Brain microvascular endothelial cell (primary cell): ENCODE measurements at regions not wholly inside any gene's neighbourhood (a gene's known extent, or its start where the extent isn't known, plus 50 kb on each side); places are given as distances from the start of the nearest gene placed in this dataset.

Source experiments
- DNase-seq: peaks from one replicate; pipeline ENCODE4 v3.0.0-alpha.2; 2020
- H3K27ac ChIP-seq: fragments of 250-450 bp; sonication (Bioruptor Pico); 2 replicates; pipeline ENCODE4 v1.5.1; 2020; ENCODE audit warnings: mild to moderate bottlenecking, moderate library complexity
- H3K27me3 ChIP-seq: fragments of 250-450 bp; sonication (Bioruptor Pico); replicated peaks from 2 replicates; pipeline ENCODE4 v1.5.1; 2020; ENCODE audit warnings: mild to moderate bottlenecking
- H3K36me3 ChIP-seq: fragments of 250-450 bp; sonication (Bioruptor Pico); replicated peaks from 2 replicates; pipeline ENCODE4 v1.5.1; 2020; ENCODE audit warnings: mild to moderate bottlenecking
- H3K4me3 ChIP-seq: 2 replicates; pipeline ENCODE4 v1.5.1; 2011; ENCODE audit warnings: low read depth, mild to moderate bottlenecking, control low read depth, low read length, moderate library complexity
- in situ Hi-C: cut with HindIII; loops from 2 replicates; pipeline ENCODE4 v1.10.0; 2017; ENCODE audit warnings: low sequenced_read_pairs, low pct_ligation_motif_present
- TF ChIP-seq, protein P1 (sequence below): IDR thresholded peaks from 2 replicates; pipeline ENCODE4 v1.5.1; 2011; ENCODE audit warnings: low read depth, mild to moderate bottlenecking, moderate library complexity, low read length, control low read depth, inconsistent platforms; ENCODE audit errors: missing control alignments

DNA sequence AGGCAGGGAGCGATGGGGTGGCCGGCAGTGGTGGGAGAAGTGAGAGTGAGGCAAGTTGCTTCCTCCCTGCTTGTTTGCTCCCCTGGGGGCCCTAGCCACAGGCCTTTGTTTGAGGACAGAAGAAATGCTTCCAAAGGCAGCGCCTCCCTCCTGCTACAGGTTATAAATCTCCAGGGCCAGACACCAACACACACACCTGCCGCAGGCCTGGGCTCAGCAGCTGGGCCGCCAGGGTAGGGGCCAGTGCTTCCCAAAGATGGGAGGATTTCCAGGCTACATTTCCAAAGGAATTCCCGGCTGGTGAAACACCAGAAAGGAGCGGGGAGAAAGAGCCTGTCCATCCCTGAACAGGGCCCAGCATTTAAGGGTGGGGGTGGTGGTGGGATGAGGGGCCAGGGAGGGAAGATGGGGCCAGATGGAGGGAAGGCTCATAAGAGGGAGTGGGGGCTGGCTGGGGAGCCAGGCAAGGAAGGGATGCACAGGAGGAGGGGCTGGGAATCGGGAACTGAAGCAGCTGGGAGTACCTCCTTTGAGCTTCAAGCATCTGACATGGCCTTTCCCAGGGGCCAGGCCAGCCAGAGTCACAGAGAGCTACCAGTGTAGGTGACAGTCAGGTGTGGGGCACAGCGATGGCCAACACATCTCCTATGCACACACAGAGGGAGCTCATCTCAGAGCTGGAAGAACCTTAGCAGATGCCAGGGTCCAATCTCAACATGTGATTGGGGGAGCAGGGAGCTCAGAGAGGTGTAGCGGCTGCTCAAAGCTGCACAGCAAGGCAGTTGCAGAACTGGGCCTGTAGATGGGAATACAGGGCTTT is 143.9 kb downstream of the PJA1 start:
- no peak overlapping the region for H3K27ac ChIP-seq
- in situ Hi-C loops = no loop called here
- TF ChIP-seq, protein P1, sequence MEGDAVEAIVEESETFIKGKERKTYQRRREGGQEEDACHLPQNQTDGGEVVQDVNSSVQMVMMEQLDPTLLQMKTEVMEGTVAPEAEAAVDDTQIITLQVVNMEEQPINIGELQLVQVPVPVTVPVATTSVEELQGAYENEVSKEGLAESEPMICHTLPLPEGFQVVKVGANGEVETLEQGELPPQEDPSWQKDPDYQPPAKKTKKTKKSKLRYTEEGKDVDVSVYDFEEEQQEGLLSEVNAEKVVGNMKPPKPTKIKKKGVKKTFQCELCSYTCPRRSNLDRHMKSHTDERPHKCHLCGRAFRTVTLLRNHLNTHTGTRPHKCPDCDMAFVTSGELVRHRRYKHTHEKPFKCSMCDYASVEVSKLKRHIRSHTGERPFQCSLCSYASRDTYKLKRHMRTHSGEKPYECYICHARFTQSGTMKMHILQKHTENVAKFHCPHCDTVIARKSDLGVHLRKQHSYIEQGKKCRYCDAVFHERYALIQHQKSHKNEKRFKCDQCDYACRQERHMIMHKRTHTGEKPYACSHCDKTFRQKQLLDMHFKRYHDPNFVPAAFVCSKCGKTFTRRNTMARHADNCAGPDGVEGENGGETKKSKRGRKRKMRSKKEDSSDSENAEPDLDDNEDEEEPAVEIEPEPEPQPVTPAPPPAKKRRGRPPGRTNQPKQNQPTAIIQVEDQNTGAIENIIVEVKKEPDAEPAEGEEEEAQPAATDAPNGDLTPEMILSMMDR = no peak
- H3K27me3 ChIP-seq = no peaks in the 10 kb centered on the region
- no peak for DNase-seq
- H3K4me3 ChIP-seq = no peak overlapping the region
- H3K36me3 ChIP-seq = no peaks in the 10 kb centered on the region

DNA sequence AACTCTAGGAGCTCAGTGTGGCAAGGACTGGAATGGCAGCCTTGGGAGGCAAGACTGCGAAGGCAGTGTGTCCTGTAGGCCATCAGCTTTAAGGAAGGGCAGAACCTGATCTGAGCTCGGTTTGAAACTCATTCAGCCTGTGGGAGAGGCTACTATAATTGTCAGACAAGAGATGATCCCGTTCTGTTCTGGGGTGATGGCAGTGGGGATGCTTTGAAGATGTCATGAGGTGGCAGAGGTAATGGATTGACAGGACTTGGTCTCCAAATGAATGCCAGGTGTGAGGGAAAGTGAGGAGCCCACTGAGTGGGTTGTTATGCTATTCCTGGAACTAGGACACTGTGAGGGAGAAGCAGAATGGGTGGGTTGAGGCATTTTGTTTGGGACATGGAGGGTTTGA is 144.9 kb downstream of the PJA1 start:
- Histone ChIP-seq H3K27ac (no peak overlapping the region), H3K27me3 (no peaks in the 10 kb centered on the region), H3K4me3 (no peak overlapping the region), H3K36me3 (no peaks in the 10 kb centered on the region)
- TF ChIP-seq, protein P1 = no peak
- no peak for DNase-seq
- in situ Hi-C loops = no loop called here

DNA sequence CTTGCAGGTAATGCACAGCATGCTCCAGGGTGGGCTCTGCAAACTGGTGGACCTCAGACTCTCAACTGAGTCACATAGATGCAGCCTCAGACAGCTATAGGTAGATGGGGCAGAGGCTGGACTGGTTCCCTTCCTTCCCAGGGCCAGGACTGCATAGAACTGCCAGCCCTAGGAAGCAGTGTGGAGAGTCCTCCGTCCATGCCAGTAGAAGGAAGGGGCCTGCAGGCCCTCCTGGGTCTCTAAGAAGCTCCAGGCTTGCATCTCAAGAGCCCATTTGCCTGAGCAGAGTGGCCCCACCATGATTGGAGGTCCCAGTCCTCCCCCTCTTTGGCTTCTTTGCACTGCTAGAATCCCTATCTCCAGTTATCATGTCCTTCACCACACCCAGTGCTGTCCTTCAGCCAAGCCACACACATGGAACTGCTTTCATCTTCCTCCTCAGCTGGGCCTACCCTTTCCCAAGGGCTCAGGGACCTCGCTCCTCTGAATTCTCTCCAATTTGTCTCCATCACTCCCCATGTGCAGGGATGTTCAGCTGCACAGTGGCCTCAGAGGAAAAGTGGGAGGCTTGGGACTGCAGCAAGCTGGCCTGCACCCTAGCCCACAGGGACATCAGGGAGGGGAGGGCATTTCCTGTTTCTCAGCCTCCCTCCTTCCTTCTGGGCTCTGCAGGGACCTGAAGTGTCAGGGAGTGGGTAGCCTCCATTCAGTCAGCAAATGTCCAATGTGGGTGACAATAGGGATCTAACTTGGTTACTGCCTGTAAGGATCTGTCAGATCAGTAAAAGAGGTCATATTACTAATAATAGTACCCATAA is 146.0 kb downstream of the PJA1 start:
- TF ChIP-seq, protein P1 = no peak
- in situ Hi-C loops = no loop called here
- no peak overlapping the region for H3K27ac ChIP-seq
- no peaks in the 10 kb centered on the region for H3K36me3 ChIP-seq
- H3K27me3 ChIP-seq = no peaks in the 10 kb centered on the region
- no peak overlapping the region for H3K4me3 ChIP-seq
- DNase-seq = no peak

DNA sequence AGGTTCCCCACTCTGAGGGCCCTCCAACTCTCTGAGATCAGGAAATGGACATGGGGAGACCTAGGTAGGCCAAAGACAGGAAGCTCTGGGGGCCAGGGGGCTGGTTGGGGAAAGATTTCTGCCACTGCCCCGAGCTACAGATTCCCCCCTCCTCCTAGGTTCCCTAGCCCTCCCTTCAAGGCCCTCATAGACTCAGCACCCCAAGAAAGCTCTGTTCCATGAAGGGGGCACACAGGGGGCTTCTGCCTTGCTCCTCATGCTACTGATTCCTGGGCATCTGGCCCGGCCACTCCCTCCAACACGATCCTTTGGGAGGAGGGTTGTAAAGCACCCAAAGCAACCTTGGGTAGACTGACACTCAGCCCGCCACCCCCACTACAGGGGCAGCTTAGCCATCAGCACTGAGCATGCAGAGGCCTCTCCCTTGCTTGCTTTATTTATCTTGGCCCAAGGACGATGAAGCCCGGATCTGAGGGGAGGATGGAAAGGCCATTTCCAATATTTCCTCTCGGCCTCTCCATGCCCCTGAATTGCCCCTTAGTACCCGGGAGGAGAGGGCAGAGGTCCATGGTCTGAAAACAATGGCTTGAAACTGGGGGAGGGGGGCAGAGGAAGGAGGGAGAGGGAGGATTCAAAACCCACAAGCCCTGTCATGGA is 146.7 kb downstream of the PJA1 start:
- H3K27ac ChIP-seq = no peak overlapping the region
- no peaks in the 10 kb centered on the region for H3K36me3 ChIP-seq
- in situ Hi-C loops = no loop called here
- H3K4me3 ChIP-seq = no peak overlapping the region
- no peak for DNase-seq
- TF ChIP-seq, protein P1 = no peak
- H3K27me3 ChIP-seq = no peaks in the 10 kb centered on the region

DNA sequence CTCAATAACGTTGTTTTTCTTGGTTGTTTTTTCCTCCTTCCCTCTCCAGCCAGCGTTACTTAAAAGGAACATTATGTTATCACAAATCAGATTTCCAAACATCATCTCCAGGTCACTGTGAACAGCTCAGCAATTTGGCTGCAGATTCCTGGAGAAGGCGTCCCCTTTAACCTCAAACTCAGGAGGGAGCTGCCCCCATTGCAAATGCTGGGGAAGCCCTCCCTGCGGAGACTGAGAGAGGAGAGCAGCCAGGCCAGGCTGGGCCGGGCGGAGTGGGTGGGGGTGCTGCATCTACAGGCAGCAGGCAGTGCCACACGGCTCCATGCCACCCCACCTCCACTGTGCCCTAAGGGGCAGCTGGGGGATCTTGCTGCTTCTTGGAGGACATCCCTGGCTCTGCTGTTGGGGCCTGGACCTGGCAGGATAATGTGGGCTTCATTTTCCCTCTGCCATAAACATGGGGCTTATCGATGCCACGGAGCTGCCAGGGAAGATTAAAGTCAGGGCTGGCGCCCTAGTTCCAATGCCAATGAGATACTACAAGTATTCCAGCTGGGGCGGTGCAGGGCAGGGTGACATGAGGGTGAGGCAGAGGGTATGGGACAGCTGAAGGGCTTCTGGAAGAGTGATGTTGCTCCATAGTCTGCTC is 148.8 kb downstream of the PJA1 start:
- in situ Hi-C loops = no loop called here
- no peak overlapping the region for H3K4me3 ChIP-seq
- no peaks in the 10 kb centered on the region for H3K27me3 ChIP-seq
- H3K27ac ChIP-seq = no peak overlapping the region
- no peak for DNase-seq
- H3K36me3 ChIP-seq = no peaks in the 10 kb centered on the region
- TF ChIP-seq, protein P1 = no peak
